NCI-H2196 treated with DMSO at 0.1 percent for 48 hours (cell line): ENCODE measurements at regions not wholly inside any gene's neighbourhood (a gene's known extent, or its start where the extent isn't known, plus 50 kb on each side); places are given as distances from the start of the nearest gene placed in this dataset.
"Not testable (repeated sequence)": the region's sequence is repeated elsewhere in the genome, so short reads cannot be mapped to it uniquely, and the experiment has no call there.

Experiments
- DNase-seq: peaks from one replicate; lab custom pipeline; 2025; ENCODE audit not compliant: unreplicated experiment; lab: John Stamatoyannopoulos, UW

DNA sequence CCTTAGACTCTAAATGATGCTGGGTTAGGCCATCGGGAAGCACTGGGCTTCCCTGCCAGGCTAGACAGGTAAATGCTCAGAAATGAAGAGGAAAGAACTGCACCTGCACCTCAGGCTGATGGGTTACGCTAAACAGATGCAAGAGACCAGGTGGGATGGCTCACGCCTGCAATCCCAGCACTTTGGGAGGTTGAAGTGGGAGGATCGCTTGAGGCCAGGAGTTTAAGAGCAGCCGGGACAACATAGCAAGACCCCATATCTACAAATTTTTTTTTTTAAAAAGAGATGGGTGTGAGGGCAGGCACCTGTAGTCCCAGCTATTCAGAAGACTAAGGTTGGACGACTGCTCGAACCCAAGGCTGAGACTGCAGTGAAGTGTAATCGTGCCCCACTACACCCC is 634.7 kb downstream of the UQCRFS1 start:
- DNase-seq, result no peak

DNA sequence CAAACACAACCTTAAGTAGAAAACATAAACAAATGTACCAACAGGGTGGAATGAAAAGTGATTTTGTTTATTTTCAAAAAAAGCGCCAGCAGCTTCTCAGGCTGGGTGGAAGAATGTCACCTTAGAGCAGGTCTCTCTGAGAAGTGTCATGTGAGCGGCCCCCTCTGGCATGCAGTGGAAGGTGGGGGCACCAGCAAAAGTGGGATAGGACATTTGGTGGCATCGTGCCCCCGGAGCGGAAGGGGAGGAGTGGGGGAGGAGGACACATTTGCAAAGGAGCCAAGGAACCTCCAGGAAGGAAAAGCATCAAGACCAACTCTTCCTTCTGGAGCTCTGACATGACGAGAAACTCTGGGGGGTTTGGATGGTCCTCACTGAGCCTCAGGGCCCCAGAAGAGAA is 635.3 kb downstream of the UQCRFS1 start:
- DNase-seq, result no peak

DNA sequence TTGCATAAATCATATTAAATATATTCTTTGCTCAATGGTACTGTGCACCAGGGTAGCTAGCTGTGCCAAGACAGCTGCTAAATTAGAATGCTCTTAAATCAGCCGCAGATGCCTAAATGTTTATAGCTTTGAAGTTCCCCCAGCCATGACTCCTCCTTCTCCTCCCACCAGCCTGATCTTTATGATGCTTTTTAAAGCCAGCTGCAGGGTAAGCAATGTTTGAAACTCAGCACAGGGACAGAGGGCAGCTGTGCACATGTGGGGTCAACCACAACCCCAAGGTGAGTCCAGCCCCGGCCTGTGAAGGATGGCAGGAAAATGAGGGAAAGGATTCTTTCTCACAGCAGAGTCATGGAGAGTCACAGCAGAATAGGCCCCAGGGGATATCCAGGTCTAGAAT is 635.7 kb downstream of the UQCRFS1 start:
- no peak for DNase-seq

GRCh38 chr19:28575816-28576215 is 637.1 kb downstream of the UQCRFS1 start:
- DNase-seq, result no peak

DNA sequence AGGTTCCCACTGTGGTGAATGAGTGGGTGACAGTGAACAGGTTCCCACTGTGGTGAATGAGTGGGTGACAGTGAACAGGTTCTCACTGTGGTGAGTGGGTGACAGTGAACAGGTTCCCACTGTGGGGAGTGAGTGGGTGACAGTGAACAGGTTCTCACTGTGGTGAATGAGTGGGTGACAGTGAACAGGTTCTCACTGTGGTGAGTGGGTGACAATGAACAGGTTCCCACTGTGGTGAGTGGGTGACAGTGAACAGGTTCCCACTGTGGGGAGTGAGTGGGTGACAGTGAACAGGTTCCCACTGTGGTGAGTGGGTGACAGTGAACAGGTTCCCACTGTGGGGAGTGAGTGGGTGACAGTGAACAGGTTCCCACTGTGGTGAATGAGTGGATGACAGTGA is 637.6 kb downstream of the UQCRFS1 start:
- DNase-seq, result not testable (repeated sequence)

DNA sequence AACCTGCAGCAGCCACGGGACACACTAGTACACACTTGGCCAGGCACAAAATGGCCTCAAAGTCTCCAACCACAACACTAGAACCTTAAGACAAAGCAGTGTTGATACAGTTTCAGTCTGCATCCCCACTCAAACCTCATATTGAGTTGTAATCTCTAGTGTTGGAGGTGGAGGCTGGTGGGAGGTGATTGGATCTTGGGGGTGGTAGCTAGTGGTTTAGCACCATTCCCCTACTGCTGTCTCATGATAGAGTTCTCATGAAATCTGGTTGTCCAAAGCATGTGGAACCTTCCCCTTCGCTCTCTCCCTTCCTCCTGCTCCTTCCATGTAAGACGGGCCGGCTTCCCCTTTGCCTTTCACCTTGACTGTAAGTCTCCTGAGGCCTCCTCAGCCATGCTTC is 638.7 kb downstream of the UQCRFS1 start:
- no peak for DNase-seq

- DNase-seq, result no peak
Measured at GRCh38 chr19:28569132-28570131, 643.5 kb downstream of the UQCRFS1 start.

DNA sequence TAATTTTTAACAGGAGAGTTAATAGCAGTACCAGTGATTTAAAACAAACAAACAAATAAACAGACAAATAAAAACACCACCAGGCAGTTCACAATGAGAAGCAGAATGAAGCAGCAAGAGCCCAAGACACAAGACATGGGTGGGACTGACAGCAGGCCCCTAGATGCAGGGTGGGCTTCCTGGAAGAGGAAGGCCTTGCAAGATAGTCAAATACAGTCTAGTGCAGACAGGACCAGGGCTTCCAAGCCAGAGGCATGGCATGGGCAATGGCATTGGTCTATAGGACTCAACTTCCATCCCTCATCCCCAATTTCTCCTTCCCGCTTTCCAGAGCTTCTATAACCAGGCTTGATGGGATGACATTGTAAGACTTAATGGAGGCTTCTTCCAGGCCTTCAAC is 645.1 kb downstream of the UQCRFS1 start:
- DNase-seq, result no peak

DNA sequence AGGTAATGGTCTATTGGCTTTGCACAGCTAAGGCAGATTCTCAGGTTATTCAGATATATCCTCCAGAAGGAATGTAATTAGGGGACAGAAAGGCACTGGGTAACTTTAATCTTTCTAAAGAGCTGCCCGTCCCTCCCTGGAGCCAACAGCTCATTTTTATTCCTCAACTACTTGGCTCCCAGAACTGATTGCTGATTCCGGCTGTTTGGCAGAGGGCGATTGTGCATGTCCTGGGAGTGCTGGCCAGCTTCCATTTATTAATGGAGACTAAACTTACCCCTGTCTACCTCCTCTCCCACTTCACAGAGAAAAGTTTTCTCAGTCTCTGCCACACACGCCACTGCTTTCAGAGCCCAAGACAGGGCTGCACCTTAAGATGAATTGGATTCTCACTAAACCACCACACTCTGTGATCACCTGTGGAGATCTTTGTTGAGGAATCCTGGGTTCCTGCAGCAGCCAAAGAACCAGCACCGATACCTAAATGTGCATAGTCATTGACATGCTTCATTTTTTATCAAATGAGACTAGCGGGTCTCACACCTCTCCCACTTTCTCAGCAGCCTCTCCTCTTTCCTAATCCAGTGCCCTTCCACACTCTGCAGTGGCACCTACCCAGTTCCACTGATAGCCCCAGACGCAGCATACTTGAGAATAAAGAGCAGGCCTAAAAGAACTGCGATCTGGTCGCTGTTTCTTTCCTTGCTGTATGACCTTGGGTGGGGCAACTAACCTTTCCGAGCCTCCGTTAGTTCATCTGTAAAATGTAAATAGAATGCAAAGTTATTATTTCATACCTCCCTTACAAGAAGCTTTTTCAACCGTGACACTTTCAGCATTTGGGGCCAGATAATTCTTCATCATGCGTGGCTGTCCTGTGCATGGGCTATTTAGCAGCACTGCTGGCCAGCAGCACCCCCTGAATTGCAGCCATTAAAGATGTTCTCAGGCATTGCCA is 648.7 kb downstream of the UQCRFS1 start:
- no peak for DNase-seq

DNA sequence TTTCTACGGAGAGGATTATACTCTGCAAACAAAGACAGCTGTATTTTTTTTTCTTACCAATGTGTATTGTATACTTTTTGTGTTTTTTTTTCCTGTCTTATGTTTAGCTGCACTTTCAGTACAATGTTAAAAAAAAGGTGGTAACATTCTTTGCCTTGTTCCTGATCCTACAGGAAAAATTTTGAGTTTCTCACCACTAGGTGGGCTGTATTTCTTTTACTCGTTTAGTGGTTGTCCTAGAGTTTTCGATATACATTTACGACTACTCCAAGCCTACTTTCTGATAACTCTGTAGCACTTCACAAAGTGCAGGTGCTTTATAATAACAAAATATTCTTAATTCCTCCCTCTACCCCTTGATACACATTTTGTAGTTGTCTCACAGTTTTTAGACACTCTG is 652.2 kb downstream of the UQCRFS1 start:
- no peak for DNase-seq

GRCh38 chr19:28558783-28559182 is 654.2 kb downstream of the UQCRFS1 start:
- no peak for DNase-seq

GRCh38 chr19:28556371-28556770 is 656.6 kb downstream of the UQCRFS1 start:
- DNase-seq, result no peak

- no peak for DNase-seq
Measured at GRCh38 chr19:28555317-28555716, 657.6 kb downstream of the UQCRFS1 start.

GRCh38 chr19:28554321-28555091 is 658.4 kb downstream of the UQCRFS1 start:
- no peak for DNase-seq

DNA sequence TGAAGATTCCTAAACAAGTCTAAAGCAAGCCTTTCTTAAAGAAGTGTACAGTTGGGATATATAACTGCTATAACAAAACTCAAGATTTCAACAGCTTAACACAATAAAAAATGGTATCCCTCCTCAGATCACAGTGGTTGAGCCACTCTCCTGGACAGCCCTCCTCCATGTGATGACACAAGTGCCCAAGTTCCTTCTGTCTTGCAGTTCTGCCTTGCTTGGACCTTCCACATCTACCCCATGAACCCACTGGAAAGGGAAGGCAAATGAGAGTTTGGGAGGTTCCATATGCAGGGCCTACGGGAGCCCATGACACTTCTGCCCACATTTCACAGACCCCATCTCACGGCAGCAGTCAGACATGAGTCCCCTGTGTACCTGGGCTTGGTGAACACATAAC is 659.2 kb downstream of the UQCRFS1 start:
- DNase-seq, result no peak

DNA sequence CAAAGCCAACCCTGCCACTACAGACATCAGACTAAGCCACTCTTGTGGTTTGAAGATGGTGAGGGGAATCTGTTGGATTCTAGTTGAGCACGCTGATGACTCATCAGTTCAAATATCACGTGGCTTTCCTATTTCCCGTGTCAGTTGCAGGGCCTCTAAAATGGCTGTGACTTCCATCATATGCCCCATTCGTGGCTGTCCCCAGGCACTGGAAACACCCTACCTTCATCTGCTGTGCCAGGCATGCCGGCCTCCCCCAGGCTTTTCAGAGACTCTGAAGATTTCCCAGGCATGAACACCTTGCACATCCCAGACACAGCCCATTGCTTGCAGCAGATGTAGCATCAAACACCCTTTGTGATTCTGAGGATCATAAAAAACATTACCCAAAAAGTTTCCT is 659.9 kb downstream of the UQCRFS1 start:
- no peak for DNase-seq

- DNase-seq, result no peak
Measured at GRCh38 chr19:28549680-28550277, 663.2 kb downstream of the UQCRFS1 start.

DNA sequence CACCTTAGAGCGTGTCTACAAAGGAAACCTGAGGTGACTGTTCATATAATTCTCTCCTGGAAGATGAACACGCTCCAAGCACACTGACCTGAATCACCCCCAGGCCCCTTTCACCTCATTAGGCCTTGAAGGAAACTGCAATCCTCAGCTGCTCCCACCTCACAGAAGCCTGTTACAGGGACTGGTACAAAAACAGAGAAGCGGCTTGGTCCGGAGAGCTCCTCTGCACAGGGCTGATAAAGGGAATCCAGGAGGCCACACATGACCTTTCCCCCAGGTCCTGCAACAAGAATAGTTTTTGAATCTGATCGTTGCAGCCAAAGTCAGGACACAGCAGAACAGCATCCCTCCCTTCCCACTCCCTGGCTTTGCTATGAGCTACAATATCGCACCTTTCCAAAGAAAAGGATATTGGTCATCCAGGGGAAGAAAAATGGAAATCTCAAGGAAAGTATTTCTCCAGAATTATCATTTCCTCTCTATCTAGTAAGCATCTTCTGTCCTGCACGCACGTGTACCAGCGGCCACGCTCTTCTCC is 666.7 kb downstream of the UQCRFS1 start:
- DNase-seq, result no peak

DNA sequence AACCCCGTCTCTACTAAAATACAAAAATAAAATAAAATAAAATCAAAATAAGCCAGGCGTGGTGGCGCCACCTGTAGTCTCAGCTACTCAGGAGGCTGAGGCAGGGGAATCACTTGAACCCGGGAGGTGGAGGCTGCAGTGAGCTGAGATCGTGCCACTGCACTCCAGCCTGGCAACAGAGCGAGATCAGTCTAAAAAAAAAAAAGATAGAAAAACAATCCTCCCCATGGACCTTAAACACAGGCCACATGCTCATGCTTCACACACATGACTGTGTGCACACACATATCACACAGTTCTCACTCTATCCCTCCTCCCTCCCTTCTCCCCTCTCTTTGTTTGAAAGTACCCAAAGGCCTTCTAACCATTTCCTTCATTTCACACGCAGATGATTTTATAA is 667.6 kb downstream of the UQCRFS1 start:
- DNase-seq, result not testable (repeated sequence)
